GM21737 (cell line): ENCODE measurements at regions not wholly inside any gene's neighbourhood (a gene's known extent, or its start where the extent isn't known, plus 50 kb on each side); places are given as distances from the start of the nearest gene placed in this dataset.

ENCODE experiments used
- ATAC-seq: cut with Tn5 transposase; IDR thresholded peaks from one replicate; pipeline ENCODE4 v1.9.1; 2021; ENCODE audit warnings: mild to moderate bottlenecking, moderate library complexity; ENCODE audit not compliant: unreplicated experiment

DNA sequence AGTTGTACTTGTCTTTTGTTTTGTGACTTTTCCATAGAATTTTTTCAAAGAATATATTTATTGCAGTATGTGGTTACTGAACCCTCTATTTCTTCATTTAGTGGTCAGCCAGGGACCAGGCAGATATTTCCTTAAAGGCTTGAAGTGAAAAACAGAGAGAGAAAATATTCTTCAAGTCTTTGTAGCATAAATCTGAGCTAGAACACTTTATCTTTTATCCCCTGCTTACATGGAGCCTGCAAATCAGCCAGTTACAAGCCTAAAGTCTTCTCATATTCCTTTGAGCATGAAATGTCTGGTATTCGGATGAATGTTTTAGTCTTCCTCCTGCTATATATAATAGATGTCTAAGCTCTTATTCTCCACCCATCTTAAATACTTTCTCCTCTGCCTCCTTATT, 1557.5 kb upstream of the ACVR2A start:
- ATAC-seq: no peak

DNA sequence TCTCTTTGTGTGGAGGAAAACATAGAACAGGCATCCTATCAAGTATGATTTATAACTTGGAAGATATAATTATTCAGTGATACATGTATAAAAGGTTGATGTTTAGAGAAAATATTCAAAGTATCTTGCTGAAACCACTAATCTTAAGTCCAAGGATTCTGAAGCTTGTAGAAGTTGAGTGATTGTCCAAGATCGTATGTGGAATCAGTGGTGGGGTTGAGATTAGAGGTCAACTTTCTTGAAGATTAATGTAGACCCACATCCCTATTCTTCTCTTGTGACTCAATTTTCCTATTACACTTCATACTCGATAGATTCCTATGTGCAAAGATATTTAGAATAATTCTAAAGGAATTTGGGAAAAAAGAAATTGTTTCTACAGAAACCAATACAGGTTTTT, 1565.9 kb upstream of the ACVR2A start:
- ATAC-seq: no peak

DNA sequence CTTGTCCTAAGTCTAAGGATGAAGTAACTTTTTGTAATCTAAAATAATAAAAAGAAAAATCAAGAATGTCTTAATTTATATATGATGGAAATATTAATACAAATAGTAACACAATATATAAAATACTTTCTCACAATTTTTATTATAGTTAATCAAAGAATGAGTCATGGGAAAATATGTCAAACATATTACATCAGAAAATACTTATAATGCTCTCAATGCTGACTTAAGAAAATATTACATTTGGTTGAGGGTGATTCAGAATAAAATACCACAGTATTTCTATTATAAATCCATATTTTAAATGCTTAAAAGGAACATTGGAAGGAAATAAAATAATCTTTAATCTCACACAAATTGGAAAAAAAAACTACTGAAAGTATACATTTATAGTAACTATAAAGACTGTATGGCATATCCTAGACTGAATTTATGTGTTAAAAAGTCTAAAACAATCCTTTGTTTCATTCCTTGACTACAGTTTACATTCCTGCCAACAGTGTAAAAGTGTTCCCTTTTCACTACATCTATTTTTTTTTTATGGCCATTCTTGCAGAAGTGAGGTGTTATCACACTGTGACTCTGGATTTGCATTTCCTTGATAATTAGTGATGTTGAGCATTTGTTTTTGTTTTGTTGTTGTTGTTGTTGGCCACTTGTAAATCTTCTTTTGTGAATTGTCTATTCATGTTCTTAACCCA, 1573.5 kb upstream of the ACVR2A start:
- ATAC-seq: no peak

GRCh38 chr2:146270618-146271017, 1574.2 kb upstream of the ACVR2A start:
- no peak for ATAC-seq

- no peak for ATAC-seq
These were observed 1577.7 kb upstream of the ACVR2A start for GRCh38 chr2:146267093-146267492.

DNA sequence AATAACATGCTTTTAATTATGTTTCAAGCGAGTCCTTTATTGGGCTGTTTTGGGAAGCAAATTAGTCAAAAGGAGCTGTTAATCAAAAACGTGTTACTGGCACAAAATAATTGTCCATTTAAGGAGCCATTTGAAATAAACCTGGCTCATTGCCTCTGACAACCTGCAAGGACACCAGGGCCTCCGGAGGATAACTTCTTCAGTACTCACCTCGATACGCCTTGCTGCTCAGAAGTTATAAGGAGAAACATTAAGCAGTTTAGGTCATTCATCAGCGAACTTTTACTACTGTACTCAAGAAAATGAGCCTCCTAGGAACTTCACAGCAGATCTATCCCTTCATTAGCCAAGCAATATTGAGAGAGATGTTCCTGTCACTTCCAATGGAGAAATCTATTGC, 1579.2 kb upstream of the ACVR2A start:
- ATAC-seq: no peak

- ATAC-seq: no peak
These were observed 1582.2 kb upstream of the ACVR2A start for GRCh38 chr2:146262606-146263005.

- no peak for ATAC-seq
These were observed 1584.3 kb upstream of the ACVR2A start for GRCh38 chr2:146260551-146260950.

- ATAC-seq: no peak
These were observed 1585.0 kb upstream of the ACVR2A start for GRCh38 chr2:146259816-146260215.

DNA sequence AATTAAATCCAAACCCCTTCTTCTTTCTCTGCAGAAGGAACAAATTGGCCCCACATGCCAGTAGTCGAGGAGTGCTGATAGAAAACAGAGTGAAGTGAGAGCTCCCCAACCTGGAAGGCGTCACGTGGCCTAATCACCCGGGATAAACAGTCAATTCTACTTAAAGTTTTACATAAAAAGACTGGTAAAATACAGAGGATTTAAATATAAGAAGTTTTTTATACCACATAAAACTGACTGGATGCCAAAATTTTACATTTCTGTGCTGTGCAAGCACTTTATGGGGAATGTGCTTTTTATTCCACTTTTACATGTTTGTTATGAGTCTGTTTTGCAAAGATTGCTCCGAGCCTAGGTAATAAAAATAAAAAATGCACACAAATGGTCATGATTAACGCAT, 1586.8 kb upstream of the ACVR2A start:
- ATAC-seq: no peak

DNA sequence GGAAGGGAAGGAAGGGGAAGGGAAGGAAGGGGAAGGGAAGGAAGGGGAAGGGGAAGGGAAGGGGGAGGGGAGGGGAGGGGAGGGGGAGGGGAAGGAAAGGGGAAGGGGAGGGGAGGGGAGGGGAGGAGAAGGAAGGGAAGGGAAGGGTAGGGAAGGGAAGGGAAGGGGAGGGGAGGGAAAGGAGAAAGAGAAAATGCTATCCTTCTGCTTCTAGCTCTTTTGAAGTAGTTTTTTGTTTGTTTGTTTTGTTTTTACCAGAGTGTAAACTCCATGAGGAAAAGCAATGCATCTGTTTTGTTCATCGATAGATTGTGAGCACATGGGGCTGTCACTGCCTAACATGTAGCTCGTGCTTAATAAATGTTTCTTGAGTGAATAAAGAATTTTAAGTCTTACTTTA, 1592.7 kb upstream of the ACVR2A start:
- no peak for ATAC-seq

GRCh38 chr2:146251328-146251727, 1593.5 kb upstream of the ACVR2A start:
- no peak for ATAC-seq

DNA sequence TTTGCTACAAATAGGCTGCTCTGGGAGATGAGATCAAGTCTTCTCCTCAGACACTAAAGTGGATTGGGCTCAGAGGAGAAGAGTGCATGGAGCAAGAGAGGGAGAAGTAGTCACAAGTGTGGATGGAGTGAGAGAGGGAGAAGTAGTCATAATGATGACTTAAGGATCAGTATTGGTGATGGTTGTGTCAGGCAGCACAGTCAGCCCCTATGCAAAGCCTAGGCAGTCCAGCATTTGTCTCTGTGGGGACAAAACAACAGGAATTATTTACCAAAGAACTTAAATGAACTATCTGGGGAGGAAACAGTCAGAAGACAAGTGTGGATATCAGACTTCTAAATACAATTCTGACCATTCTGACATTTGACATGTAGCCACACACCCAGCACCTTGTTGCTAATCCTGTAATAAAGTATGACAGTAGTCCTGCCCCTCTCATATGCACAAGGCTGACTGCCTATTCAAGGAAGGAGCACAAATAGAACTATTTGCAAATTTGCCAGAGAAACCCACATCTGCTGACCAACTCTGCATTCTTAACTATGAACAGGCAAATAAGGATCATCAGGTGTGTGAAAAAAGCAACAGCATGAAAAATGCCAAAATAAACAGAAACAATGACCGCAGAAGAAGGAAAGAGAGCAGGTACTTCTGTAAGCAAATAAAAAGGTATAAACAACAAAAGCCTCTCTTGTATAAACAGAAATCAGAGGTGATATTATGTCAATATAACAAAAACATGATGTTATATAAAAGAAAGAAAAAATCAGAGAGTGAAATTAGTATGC, 1597.9 kb upstream of the ACVR2A start:
- no peak for ATAC-seq

DNA sequence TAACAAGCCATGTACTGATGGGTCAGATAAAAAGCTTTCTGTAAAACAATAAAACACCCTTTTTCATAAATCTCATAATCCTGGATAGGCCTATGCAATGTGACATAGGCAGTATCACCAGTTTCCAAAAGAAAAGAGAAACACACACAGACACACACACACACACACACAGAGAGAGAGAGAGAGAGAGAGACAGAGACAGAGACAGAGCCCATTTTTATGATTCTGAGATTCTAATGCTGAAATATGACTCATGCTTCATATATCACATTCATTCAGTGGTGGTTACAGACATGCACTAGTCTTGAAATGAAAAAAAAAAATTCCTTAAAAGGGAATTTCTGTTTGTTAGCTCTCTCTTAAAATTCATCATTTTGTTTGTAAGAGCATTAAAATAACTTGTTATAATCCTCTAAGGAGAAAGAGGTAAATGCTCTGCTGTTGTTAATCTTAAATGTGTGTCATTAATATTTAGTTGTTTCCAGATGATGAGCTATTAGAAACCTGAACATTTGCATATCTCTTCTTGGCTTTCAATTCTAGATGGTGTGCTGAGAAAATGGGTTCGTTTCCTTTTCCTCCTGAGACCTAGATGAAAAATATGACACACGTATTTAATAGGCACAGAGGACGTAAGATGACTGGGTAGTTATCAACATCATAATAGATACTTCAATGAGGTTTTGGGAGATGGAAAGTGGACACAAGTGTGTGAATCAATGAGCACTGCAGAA, 1598.7 kb upstream of the ACVR2A start:
- ATAC-seq: no peak

DNA sequence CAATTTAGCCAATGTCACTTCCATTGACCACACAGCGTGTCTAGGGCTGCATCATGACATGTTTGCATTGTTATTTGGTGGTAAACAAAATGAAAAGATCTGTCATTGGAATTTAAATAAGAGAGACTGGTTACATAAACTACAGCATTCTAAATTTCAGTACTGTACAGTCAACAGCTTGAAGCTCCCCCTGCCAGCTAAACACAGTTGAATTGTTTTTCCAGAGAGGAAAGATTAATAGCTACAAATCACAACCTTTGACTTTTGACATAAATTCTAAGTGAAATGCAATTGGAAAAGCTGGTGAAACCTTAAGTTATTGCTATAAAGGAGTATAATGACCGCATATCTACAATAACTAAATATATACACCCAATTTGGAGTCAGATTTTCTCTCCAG, 1600.0 kb upstream of the ACVR2A start:
- no peak for ATAC-seq

GRCh38 chr2:146244131-146244530, 1600.7 kb upstream of the ACVR2A start:
- ATAC-seq: no peak

GRCh38 chr2:146241023-146241422, 1603.8 kb upstream of the ACVR2A start:
- ATAC-seq: no peak

DNA sequence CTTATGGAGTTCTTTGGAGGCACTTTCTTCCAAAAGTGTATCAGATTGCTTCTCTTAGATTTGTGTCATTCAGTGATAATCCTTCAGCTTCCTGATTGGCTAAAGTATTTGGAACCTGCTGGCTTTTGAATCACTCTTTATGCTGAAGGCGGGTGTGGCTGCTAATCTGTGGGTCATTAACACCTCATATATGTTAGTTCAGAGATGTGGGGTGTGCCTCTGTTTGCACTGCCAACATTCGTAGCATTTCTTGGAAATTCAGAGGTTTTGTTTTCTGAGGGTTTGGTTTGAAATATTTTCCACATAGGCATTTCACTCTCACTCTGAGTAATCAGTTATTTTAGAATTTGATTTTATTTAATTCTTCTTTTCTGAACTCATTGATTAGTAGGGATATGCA, 1604.4 kb upstream of the ACVR2A start:
- no peak for ATAC-seq

DNA sequence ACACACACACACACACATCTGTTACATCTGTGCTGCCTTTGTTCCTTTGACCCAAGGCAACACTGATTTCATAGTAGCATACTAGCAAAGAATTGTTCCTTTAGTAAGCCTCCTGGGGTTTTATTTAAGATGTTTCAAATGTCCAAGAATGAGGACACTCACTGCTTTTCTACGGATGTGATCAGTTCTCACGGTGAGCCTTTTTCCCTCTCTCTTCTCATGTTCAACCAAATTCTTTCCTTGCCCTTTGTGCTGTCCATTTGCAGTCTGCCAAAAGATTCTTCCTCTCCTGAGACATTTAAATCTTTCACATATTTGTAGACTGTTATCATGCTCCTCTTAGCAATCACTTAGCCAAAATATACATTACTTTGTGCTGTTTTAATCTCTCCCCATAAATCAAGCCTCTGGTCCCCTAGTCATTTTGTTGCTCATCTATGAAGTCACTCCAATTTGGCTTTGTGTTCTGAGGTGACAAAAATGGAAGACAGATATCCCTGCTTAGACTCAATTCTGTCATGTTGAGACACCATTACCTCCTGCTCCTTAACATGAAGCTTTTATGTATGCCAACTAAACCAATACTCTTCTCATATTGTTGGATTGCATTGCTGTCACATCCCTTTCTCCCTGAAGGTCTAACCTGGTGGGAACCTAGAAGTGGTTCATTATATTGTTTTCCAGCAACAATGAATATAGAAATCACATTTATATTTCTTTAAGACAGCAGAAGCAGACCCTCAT, 1605.3 kb upstream of the ACVR2A start:
- ATAC-seq: no peak

DNA sequence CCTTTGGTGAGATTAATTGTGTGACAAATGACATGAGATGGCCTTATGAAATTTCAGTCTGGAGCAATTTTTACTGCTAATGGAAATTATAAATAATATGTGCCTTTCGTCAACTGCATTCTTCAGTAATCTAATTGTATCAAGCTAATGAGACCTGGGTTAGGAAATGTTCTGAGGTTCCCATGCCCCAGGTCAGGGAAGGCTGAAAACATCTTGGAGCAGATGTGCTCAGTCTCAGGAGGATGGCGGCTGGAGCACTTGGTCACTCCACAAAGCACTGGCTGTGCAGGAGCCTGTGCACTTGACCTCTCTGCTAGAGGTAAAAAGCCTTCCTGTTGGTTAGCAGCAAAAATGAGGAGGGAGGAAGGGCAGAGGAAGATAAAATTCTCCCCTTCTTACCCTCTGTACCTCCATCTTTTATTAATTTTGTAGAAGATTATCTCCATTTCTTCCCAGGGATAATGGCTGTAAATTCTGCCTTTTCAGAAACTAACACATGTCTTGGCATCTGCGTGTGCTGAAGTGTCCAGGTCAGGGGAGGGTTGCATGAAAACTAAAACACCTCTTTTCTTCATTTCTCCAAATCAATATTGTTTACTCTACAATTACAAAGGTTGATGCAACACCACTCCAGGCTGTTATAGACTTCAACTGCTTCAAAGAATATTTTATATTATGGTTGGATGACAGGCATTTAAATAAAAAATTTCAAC, 1606.4 kb upstream of the ACVR2A start:
- no peak for ATAC-seq

- ATAC-seq: no peak
These were observed 1609.7 kb upstream of the ACVR2A start for GRCh38 chr2:146235158-146235557.
